ENCODE measurements at regions not wholly inside any gene's neighbourhood (a gene's known extent, or its start where the extent isn't known, plus 50 kb on each side); places are given as distances from the start of the nearest gene placed in this dataset.
"Not testable (repeated sequence)": the region's sequence is repeated elsewhere in the genome, so short reads cannot be mapped to it uniquely, and the experiment has no call there.

- no peak for DNase-seq
These were observed 626.3 kb upstream of the CCNG1 start for GRCh38 chr5:162811071-162811470.

- DNase-seq: no peak
These were observed 620.6 kb upstream of the CCNG1 start for GRCh38 chr5:162816816-162817215.

GRCh38 chr5:162817364-162817763, 620.0 kb upstream of the CCNG1 start:
- DNase-seq: no peak

- not testable (repeated sequence) for DNase-seq
These were observed 615.7 kb upstream of the CCNG1 start for GRCh38 chr5:162821664-162822063.

GRCh38 chr5:162824360-162824759, 613.0 kb upstream of the CCNG1 start:
- no peak for DNase-seq

GRCh38 chr5:162837155-162837554, 600.2 kb upstream of the CCNG1 start:
- DNase-seq: no peak

GRCh38 chr5:162842727-162843126, 594.7 kb upstream of the CCNG1 start:
- no peak for DNase-seq

GRCh38 chr5:162852134-162852533, 585.3 kb upstream of the CCNG1 start:
- no peak for DNase-seq

GRCh38 chr5:162858770-162859169, 578.6 kb upstream of the CCNG1 start:
- DNase-seq: no peak

GRCh38 chr5:162870966-162871365, 566.4 kb upstream of the CCNG1 start:
- no peak for DNase-seq

- no peak for DNase-seq
These were observed 554.8 kb upstream of the CCNG1 start for GRCh38 chr5:162882629-162883028.

- no peak for DNase-seq
These were observed 550.7 kb upstream of the CCNG1 start for GRCh38 chr5:162886717-162887116.

- DNase-seq: no peak
These were observed 549.1 kb upstream of the CCNG1 start for GRCh38 chr5:162888268-162888667.

- no peak for DNase-seq
These were observed 525.5 kb upstream of the CCNG1 start for GRCh38 chr5:162911873-162912272.

GRCh38 chr5:162916368-162916767, 521.0 kb upstream of the CCNG1 start:
- no peak for DNase-seq

- DNase-seq: no peak
These were observed 508.3 kb upstream of the CCNG1 start for GRCh38 chr5:162929104-162929503.

GRCh38 chr5:162931501-162931900, 505.9 kb upstream of the CCNG1 start:
- DNase-seq: no peak

- DNase-seq: no peak
These were observed 497.4 kb upstream of the CCNG1 start for GRCh38 chr5:162939991-162940390.

- DNase-seq: no peak
These were observed 488.7 kb upstream of the CCNG1 start for GRCh38 chr5:162948677-162949076.

- DNase-seq: no peak
These were observed 480.8 kb upstream of the CCNG1 start for GRCh38 chr5:162956570-162956969.

GRCh38 chr5:162964144-162964543, 473.3 kb upstream of the CCNG1 start:
- not testable (repeated sequence) for DNase-seq

GRCh38 chr5:162990063-162990462, 447.3 kb upstream of the CCNG1 start:
- no peak for DNase-seq

GRCh38 chr5:162990856-162991497, 446.4 kb upstream of the CCNG1 start:
- no peak for DNase-seq

GRCh38 chr5:162995568-162995967, 441.8 kb upstream of the CCNG1 start:
- DNase-seq: no peak

GRCh38 chr5:162996053-162996452, 441.3 kb upstream of the CCNG1 start:
- no peak for DNase-seq

- DNase-seq: no peak
These were observed 431.4 kb upstream of the CCNG1 start for GRCh38 chr5:163005949-163006348.

Measured in NCI-H146 (cell line).